MM.1S (cell line): ENCODE measurements at regions not wholly inside any gene's neighbourhood (a gene's known extent, or its start where the extent isn't known, plus 50 kb on each side); places are given as distances from the start of the nearest gene placed in this dataset.
"Not testable (repeated sequence)": the region's sequence is repeated elsewhere in the genome, so short reads cannot be mapped to it uniquely, and the experiment has no call there.

Experiments used
- CTCF ChIP-seq: fragments of 300-600 bp; sonication (generic); IDR thresholded peaks from 2 replicates; pipeline ENCODE4 v1.5.1; 2016; ENCODE audit warnings: antibody characterized with exemption, low read length, mixed read lengths
- EZH2 ChIP-seq: fragments of 300-600 bp; sonication (generic); optimal IDR thresholded peaks from 2 replicates; pipeline ENCODE3; 2017; ENCODE audit warnings: low read depth, mild to moderate bottlenecking, antibody characterized with exemption, low read length, mixed read lengths
- EZH2phosphoT487 ChIP-seq: fragments of 300-600 bp; sonication (generic); IDR thresholded peaks from 2 replicates; pipeline ENCODE4 v1.6.1; 2018; ENCODE audit warnings: antibody characterized with exemption, low read length

GRCh38 chr17:15836991-15837390, 104.9 kb downstream of the TBC1D26 start:
- TF ChIP-seq CTCF, EZH2, EZH2phosphoT487: not testable (repeated sequence)
